PFSK-1 (cell line): ENCODE measurements at regions not wholly inside any gene's neighbourhood (a gene's known extent, or its start where the extent isn't known, plus 50 kb on each side); places are given as distances from the start of the nearest gene placed in this dataset.

Experiments
- FOXP2 ChIP-seq: optimal IDR thresholded peaks from 2 replicates; pipeline ENCODE3; 2011; ENCODE audit warnings: borderline replicate concordance, control low read depth, inconsistent platforms; ENCODE audit not compliant: insufficient read depth; ENCODE audit errors: extremely low read length, extremely low read depth
- POLR2AphosphoS5 ChIP-seq: IDR thresholded peaks from 2 replicates; pipeline ENCODE4 v1.6.1; 2012; ENCODE audit warnings: low read depth, mild to moderate bottlenecking, control low read depth, low read length, moderate library complexity
- SIN3A ChIP-seq: IDR thresholded peaks from 2 replicates; pipeline ENCODE4 v1.6.1; 2012; ENCODE audit warnings: mild to moderate bottlenecking, low read length, moderate library complexity, borderline replicate concordance; ENCODE audit not compliant: insufficient read depth
- TAF1 ChIP-seq: IDR thresholded peaks from 2 replicates; pipeline ENCODE4 v1.6.1; 2012; ENCODE audit warnings: low read length, control low read depth, borderline replicate concordance; ENCODE audit not compliant: insufficient read depth
- TF ChIP-seq, protein P1 (sequence below), 2 experiments: IDR thresholded peaks; 2 replicates each; pipeline versions ENCODE4 v1.6.1 to v1.8.0; 2011 to 2012; ENCODE audit warnings: low read depth in 2 of 2, low read length in 2 of 2, control low read depth in 1 of 2, inconsistent platforms in 1 of 2, mild to moderate bottlenecking in 1 of 2, moderate library complexity in 1 of 2; ENCODE audit not compliant: insufficient read depth in 1 of 2

DNA sequence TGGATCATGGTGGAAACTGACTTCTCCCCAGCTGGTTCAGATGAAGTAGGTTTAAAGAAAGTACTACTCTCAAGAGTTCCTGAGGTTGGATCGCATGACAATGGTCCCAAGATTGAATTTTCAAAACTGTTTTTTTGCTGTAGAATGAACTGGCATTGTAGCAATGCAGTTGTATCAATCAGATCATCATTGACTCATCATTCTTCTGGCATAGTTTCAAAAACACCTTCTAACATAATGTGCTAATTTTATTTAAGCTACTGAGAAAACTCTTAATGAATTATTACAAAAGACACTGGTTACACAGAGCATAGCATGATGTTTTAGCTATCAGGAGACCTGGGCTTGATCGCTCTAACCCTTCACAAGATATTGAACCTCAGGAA, 384.5 kb upstream of the DCN start:
- TF ChIP-seq, protein P1, sequence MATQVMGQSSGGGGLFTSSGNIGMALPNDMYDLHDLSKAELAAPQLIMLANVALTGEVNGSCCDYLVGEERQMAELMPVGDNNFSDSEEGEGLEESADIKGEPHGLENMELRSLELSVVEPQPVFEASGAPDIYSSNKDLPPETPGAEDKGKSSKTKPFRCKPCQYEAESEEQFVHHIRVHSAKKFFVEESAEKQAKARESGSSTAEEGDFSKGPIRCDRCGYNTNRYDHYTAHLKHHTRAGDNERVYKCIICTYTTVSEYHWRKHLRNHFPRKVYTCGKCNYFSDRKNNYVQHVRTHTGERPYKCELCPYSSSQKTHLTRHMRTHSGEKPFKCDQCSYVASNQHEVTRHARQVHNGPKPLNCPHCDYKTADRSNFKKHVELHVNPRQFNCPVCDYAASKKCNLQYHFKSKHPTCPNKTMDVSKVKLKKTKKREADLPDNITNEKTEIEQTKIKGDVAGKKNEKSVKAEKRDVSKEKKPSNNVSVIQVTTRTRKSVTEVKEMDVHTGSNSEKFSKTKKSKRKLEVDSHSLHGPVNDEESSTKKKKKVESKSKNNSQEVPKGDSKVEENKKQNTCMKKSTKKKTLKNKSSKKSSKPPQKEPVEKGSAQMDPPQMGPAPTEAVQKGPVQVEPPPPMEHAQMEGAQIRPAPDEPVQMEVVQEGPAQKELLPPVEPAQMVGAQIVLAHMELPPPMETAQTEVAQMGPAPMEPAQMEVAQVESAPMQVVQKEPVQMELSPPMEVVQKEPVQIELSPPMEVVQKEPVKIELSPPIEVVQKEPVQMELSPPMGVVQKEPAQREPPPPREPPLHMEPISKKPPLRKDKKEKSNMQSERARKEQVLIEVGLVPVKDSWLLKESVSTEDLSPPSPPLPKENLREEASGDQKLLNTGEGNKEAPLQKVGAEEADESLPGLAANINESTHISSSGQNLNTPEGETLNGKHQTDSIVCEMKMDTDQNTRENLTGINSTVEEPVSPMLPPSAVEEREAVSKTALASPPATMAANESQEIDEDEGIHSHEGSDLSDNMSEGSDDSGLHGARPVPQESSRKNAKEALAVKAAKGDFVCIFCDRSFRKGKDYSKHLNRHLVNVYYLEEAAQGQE (IDR thresholded peaks at IDR 0.05; ENCODE audit: insufficient read depth in 1 of 2, low read depth in 2 of 2, low read length in 2 of 2): no peak
- TF ChIP-seq TAF1: no peak
- no peak for TF ChIP-seq SIN3A

DNA sequence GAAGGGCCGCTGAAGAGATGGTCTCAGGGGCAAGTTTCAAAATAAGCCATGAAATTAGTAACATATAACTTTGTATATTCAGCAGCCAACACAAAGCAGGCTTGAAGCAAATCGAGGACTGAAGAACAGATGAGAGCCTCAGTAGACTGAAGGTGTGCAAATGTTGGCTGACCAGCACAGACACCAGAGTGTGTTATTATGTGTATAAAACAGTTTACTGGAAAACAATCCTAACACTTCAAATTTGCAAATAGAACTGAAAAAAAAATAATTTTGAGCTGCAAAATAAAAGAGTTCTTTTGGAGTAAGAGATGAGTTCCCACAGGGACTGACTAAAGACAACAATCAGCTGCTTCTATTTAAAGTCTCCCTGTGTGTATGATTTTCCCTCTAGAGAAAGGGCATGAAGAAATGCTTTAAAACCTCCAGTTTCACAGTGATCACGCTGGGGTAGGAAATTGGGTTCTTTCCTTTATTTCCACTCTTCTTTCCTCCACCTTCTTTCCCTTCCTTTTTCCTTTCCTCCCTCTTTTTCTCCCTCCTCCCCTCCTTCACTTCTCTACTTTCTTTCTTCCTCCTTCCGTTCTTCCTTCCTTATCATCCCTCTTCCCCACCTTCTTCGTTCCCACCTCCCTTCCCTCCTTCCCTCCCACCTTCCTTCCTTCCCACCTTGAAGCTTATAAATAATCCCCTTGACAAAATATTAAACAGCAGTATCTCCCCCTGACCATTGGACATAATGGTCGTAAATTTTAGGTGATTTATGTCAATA, 383.9 kb upstream of the DCN start:
- TF ChIP-seq POLR2AphosphoS5 (no peak), TAF1 (no peak), FOXP2 (no peak), SIN3A (no peak)
- TF ChIP-seq, protein P1 (IDR thresholded peaks at IDR 0.05; ENCODE audit: insufficient read depth in 1 of 2, low read depth in 2 of 2, low read length in 2 of 2): no peak

DNA sequence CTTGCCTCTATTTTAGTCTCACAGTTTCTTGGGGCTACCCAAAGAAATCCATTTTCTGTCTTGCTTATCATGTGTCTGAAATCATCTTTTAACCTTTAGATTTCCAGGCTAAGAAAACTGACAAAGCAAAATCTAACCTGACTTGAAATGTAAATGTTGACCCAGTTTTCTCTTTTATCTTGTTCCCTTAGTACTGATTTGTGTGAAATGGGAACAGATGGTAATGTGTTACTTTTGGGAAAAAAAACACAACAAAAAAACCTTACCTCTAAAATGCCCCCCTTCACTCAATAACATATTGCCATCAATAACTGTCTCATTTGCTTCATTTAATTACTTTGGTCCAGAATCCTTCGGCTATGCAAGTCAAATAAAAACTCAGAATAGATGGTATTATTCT, 383.2 kb upstream of the DCN start:
- TF ChIP-seq SIN3A: no peak
- no peak for TF ChIP-seq FOXP2

DNA sequence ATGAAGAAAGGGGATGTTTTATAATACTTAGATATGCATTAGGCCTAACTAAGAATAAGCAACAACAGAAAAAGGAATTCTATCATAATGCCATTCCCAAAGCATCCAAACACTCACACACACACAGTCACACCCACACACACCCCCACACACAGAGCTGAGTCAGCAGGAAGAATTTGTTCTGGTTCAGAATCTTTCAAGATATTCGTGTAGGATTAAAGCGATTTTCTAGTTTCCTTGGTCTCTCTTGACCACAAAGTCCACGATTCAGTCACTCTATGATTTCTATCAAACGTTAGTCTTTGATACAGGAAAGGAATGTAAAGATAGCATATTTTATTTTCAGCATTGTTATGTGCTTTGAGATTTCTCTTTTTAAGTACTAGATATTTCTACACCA, 382.6 kb upstream of the DCN start:
- TF ChIP-seq, protein P1 (IDR thresholded peaks at IDR 0.05; ENCODE audit: insufficient read depth in 1 of 2, low read depth in 2 of 2, low read length in 2 of 2): no peak
- TF ChIP-seq FOXP2: no peak
- TF ChIP-seq TAF1: no peak
- TF ChIP-seq POLR2AphosphoS5: no peak
- no peak for TF ChIP-seq SIN3A

DNA sequence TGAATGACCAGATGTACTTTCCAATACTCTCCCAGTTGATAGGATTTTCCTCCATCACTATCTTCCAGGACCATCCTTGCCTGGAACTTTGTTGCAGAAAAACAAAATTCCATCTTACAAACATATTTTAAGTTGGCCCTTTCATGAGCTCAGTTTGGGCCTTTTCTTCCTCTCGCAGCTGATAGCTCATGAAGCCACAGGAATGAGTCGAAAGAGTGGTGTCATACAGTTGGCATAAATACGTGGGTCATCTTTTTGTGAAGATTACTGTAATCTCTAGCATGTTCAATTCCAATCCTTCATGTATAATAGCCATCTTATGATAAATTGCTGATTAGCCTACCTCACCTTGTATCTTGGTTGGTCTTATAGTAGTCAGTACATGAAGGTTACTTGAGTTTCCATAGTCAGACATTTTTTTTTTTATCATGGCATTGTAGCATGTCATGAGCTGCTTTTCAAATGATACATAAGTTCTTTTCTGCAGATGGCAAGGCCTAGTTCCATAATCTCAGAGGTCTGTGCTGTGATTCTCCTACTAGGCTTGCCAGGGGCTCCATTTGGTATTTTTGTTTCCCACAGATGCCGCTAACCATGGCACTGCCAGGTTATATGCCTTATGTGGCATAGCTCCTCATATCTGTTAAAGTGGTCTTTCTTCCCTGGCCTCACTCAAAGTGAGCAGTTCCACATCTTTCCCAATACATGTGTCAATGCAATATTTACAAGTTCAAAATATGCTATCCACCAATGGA, 380.6 kb upstream of the DCN start:
- TF ChIP-seq TAF1: no peak
- TF ChIP-seq POLR2AphosphoS5: no peak
- no peak for TF ChIP-seq SIN3A
- TF ChIP-seq FOXP2: no peak

DNA sequence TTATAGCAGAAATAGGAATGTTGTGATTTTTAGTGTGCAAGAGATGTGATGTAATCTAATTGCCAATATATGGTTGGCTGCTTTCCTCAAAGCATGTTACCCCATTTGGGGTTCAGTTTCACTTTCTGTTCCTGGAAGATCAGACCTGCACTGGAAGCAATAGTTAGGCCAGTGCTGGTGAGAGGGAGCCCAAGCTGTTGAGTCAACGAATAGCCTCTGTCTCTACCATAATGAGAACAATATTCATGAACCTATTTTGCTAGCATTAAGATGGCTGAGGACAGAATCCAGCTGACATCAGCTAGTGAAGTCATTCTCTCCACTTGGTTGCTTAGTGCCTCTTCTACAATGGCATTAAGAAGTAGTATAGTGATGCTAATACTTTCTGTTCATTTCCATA, 379.9 kb upstream of the DCN start:
- no peak for TF ChIP-seq POLR2AphosphoS5
